SW480 (cell line): ENCODE measurements at regions not wholly inside any gene's neighbourhood (a gene's known extent, or its start where the extent isn't known, plus 50 kb on each side); places are given as distances from the start of the nearest gene placed in this dataset.
"Not testable (repeated sequence)": the region's sequence is repeated elsewhere in the genome, so short reads cannot be mapped to it uniquely, and the experiment has no call there.

Experiments
- DNase-seq: peaks from one replicate; pipeline ENCODE4 v3.0.0-alpha.2; 2016; ENCODE audit warnings: low spot score

DNA sequence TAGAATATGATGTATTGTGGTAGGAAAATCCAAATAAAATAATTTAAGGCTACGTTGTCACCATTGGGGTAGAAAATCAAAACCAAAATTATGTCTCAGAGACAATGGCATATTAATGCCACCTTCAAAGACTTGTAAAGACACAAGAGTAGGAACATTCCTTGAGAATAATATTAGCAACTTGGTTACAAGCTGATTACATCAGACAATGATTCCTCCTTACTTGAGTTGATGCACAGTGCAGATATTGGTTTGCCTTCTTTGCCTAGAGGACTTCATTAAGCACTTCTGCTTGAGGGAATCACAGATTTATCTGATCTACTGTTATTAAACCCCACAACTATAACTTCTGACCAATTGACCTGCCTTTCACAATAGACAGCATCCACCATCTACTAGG lies 500.2 kb downstream of the CDH9 start:
- no peak for DNase-seq

GRCh38 chr5:26535215-26535614 lies 503.2 kb downstream of the CDH9 start:
- no peak for DNase-seq

- no peak for DNase-seq
Observed at GRCh38 chr5:26530305-26530704, 508.1 kb downstream of the CDH9 start.

DNA sequence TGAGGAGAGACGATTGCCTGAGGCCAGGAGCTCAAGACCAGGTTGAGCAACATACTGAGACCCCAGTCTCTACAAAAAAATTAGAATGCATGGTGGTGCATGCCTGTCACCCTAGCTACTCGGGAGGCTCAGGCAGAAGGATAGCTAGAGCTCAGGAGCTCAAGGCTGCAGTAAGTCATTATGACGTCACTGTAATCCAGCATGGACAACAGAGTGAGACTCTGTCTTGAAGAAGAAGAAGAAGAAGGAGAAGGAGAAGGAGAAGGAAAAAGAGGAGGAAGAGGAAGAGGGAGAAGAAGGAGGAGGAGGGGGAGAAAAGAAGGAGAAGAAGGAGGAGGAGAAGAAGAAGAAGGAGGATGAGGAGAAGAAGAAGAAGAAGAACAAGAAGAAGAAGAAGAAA lies 519.1 kb downstream of the CDH9 start:
- DNase-seq: no peak

DNA sequence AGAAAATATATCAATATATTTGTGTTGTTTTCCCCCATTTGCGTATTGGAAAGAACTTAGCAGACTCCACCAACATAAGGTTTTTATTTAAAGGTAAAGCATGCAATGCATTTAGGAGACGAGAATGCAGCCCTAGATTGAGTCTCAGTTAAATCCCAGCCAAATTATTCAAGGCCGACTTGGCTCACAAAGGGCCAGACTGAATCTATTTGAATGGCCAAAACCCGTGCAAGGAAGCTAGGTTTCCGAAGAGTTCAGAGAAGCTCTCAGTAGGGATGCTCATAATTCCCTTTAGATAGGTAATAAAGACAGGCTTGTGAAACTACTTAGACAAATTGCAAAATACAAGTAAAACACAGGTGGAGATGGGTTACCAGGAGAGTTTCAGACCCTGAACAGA lies 520.3 kb downstream of the CDH9 start:
- DNase-seq: no peak

DNA sequence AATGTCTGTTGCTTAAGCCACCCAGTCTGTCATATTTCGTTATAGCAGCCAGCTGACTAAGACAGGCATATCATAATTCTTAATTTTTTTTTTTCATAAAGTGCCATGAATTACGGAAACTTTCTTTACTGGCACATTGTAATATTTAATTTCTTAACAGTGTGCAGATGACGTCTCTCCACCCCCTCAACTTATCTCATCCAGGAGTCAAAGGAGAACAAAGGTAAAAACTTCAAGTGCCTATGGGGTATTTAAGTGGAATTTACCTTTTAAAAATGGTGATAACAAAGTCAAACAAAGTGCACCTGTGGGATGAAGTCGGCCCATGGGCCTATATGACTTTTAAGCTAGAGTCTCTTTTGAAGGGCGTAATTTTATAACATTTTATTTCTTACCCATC lies 539.4 kb downstream of the CDH9 start:
- DNase-seq: no peak

- no peak for DNase-seq
Observed at GRCh38 chr5:26495437-26495836, 542.9 kb downstream of the CDH9 start.

DNA sequence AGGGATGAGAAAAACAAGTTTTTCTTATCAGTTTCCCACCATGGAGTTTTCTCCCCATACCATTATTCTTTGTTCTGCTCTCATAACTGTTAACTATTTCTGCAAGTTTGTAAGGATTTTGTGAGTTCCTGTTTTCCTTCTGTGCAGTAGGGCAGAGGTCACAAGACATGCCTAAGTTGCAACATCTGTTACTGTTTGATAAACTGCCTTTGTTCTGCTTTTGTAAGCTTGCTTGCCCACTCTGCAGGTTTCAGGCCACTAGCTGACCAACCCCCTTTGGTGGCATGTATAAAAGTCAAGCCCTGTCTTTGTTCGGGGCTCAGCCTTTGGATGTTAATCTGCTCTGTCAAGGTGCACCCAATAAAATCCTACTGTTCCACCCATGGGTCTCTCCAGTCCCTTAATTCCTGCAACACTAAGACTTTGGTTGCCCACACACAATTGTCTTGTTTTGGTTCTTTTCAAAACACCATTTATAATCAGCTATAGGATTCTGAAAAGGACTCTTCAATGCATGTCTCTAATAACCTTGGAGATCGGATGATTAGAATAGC lies 545.4 kb downstream of the CDH9 start:
- no peak for DNase-seq

DNA sequence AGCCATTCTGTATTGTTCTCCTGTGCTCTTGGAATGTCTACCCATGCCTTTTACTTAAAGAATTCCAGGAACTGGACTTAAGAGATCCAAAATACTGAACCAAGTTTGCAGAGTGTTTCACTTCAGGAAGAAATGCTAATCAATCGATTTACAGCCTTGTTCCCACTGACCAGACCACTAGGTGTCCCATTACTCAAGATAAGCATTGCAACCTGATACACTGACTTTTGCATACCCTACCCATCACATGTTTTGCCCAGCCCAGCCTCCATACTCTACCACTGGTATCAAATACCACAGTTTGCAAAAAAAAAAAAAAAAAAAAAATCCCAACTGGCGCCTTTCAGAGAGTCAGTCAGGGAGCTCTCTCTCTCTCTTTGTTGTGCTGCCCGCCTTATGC lies 550.8 kb downstream of the CDH9 start:
- DNase-seq: no peak

DNA sequence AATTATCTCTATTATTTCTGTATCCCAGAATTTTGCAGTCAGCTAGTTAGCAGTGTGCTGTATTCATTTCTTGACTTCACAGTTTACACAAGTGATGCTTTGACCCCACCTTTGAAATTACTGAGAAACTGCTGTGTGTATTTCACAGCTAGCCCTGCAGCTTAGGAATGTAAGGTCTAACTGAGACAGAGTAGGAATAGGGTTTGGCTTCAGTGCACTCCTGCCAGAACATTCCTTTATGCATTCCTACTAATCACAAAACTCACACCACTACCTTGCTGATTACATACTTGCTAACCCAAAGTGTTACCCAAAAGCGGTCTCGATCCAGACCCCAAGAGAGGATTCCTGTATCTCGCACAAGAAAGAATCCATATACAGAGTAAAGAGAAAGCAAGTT lies 551.8 kb downstream of the CDH9 start:
- DNase-seq: no peak

DNA sequence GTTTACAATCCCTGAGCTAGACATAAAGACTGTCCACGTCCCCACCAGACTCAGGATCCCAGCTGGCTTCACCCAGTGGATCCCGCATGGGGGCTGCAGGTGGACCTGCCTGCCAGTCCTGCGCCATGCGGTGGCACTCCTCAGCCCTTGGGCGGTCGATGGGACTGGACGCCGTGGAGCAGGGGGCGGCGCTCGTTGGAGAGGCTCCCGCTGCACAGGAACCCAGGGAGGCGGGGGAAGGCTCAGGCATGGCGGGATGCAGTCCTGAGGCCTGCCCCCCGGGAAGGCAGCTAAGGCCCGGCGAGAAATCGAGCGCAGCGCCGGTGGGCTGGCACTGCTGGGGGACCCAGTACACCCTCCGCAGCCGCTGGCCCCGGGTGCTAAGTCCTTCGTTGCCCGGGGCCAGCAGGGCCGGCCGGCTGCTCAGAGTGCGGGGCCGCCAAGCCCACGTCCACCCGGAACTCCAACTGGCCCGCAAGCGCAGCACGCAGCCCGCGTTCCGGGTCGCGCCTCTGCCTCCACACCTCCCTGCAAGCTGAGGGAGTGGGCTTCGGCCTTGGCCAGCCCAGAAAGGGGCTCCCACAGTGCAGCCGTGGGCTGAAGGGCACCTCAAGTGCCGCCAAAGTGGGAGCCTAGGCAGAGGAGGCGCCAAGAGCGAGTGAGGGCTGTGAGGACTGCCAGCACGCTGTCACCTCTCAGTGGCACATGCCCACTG lies 553.1 kb downstream of the CDH9 start:
- DNase-seq: not testable (repeated sequence)

- DNase-seq: peak; percentile 53
Observed at GRCh38 chr5:26482810-26483375, 555.5 kb downstream of the CDH9 start.

GRCh38 chr5:26482076-26482809 lies 556.1 kb downstream of the CDH9 start:
- no peak for DNase-seq

DNA sequence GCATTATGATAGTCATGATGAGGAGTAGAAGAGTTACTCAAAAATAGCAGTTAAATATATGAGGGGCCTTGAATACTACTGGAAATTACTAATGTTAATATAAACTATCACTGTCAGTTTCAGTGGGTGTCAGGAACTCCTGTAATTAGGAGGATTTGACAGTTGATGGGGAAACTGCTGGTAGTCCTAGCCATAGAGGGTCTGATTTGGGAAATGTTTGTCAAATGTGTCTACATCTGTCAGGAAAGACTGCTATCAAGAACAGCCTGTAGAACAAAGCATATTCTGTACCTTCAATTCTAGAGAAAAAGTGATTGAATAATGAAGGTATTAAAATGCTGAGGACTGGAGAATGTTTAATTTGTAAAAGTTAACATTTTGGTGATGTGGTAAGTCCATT lies 567.9 kb downstream of the CDH9 start:
- no peak for DNase-seq

- DNase-seq: no peak
Observed at GRCh38 chr5:26439121-26439520, 599.3 kb downstream of the CDH9 start.

GRCh38 chr5:26434688-26435087 lies 603.7 kb downstream of the CDH9 start:
- no peak for DNase-seq

- DNase-seq: no peak
Observed at GRCh38 chr5:26432386-26432785, 606.0 kb downstream of the CDH9 start.

DNA sequence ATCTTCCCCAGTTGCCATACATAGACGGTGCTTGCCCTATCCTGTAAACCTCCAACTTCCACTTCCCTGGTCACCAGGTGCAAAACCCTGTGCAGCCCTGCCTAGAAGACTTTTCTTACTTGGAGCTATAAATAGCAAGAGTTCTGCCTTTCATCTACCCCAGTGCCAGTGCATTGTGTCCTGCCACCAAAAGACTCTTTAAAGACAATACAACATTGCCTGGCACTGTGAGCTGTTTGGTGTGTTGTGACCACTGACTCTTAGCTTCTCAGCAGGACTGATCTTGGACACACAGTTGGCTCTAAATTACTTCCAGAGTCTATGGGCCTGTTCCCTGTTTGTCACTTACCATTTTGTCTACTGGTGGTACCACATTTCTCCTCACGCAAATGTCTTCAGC lies 608.1 kb downstream of the CDH9 start:
- DNase-seq: no peak

GRCh38 chr5:26427281-26427680 lies 611.1 kb downstream of the CDH9 start:
- DNase-seq: no peak

- DNase-seq: no peak
Observed at GRCh38 chr5:26419987-26420386, 618.4 kb downstream of the CDH9 start.

DNA sequence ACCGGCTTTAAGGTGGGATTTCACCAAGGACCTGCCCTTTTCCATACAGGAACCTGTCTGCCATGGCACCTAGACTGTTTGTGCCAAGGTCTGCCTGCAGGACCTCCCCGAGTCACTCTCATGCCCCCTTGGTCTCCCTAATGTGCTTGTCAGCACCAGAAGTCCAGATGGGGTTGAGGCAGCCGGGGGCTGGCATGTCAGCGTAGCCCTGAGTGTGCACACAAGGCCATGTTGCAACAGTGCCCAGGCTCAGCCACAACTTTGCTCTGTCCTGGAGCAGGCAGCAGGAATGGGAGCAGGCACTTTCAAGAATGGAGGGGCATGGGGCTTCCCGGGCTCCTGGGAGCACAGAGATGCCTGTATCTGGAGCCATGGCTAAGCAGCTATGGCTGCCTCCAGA lies 621.5 kb downstream of the CDH9 start:
- no peak for DNase-seq

DNA sequence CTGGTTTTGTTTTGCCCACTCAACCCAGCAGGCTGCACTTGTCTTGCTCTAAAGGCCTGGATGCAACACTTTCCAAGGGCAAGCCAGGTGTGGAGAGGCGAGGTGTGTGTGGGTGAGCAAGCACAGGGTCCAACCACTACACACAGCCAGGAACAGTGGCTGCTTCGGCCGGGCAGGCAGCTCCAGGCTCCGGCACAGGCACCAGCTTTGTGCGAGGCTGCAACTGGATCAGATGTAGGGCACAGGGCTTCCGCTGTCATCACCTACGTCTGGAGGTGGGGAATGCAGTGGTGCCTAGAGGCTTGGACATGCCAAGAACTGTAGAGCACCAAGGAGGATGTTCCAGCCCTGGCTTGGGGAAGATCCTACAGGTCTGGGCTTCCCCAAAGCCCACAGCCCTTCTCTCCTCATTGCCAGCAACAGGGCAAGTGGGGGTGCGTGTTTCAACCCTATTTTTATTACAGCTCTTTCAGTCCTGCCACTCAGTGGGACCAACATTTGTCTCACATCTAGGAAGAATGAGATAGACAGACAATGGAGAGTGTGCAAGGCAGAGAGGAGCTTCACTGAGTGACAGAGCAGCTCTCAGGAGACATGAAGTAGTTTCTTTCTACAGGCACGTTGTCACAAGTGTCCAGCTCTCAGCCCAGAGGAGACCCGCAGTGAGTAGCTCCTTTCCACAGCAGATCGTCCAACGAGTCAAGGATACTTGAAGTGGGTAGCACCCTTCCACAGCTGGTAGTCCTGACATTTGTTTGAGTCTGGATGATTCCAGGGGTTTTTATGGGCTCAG lies 622.2 kb downstream of the CDH9 start:
- DNase-seq: no peak
